Left ventricle myocardium superior (tissue), 1 donor: ENCODE measurements at regions not wholly inside any gene's neighbourhood (a gene's known extent, or its start where the extent isn't known, plus 50 kb on each side); places are given as distances from the start of the nearest gene placed in this dataset.
"Not testable (repeated sequence)": the region's sequence is repeated elsewhere in the genome, so short reads cannot be mapped to it uniquely, and the experiment has no call there.

ENCODE experiments used
- ATAC-seq: fragments of 200-7000 bp; cut with Tn5 transposase; one replicate; pipeline ENCODE4 v1.9.1; 2020; ENCODE audit warnings: mild to moderate bottlenecking, moderate library complexity
- DNase-seq: peaks from one replicate; pipeline ENCODE4 v3.0.0-alpha.2; 2020
- intact Hi-C: fragments of 100-400 bp; cut with micrococcal nuclease; formaldehyde crosslinking; loops from one replicate; pipeline ENCODE4 v1.11.0; 2022
- donor health status: DM: no; HTN: yes; CAD: no; lungs with severe emphysema.

- DNase-seq, intact Hi-C loops, ATAC-seq: not testable (repeated sequence)
Observed at GRCh38 chr11:98330306-98330705, 690.4 kb upstream of the CNTN5 start.

- DNase-seq (no peak), ATAC-seq (no peak)
- intact Hi-C loops: no loop called here
Observed at GRCh38 chr11:98358551-98358950, 662.2 kb upstream of the CNTN5 start.

GRCh38 chr11:98365190-98365589, 655.6 kb upstream of the CNTN5 start:
- intact Hi-C loops: no loop called here
- no peak for ATAC-seq
- no peak for DNase-seq

GRCh38 chr11:98365941-98366340, 654.8 kb upstream of the CNTN5 start:
- no peak for DNase-seq
- ATAC-seq: no peak
- intact Hi-C loops: no loop called here

- ATAC-seq (no peak), DNase-seq (no peak)
- intact Hi-C loops: no loop called here
Observed at GRCh38 chr11:98390391-98390790, 630.4 kb upstream of the CNTN5 start.

GRCh38 chr11:98394500-98394899, 626.2 kb upstream of the CNTN5 start:
- intact Hi-C loops, DNase-seq, ATAC-seq: not testable (repeated sequence)

GRCh38 chr11:98398508-98398907, 622.2 kb upstream of the CNTN5 start:
- no peak for ATAC-seq
- intact Hi-C loops: no loop called here
- no peak for DNase-seq

GRCh38 chr11:98409069-98409468, 611.7 kb upstream of the CNTN5 start:
- ATAC-seq: no peak
- intact Hi-C loops: no loop called here

GRCh38 chr11:98411777-98412176, 609.0 kb upstream of the CNTN5 start:
- intact Hi-C loops: no loop called here

More at GRCh38 chr11:98409069-98409468, 611.7 kb upstream of the CNTN5 start:
- no peak for DNase-seq

GRCh38 chr11:98417256-98417755, 603.4 kb upstream of the CNTN5 start:
- ATAC-seq (no peak), DNase-seq (no peak)
- intact Hi-C loops: no loop called here

More at GRCh38 chr11:98411777-98412176, 609.0 kb upstream of the CNTN5 start:
- ATAC-seq (no peak), DNase-seq (no peak)

GRCh38 chr11:98423933-98424332, 596.8 kb upstream of the CNTN5 start:
- intact Hi-C loops: no loop called here
- no peak for DNase-seq

GRCh38 chr11:98424773-98425172, 596.0 kb upstream of the CNTN5 start:
- ATAC-seq, DNase-seq, intact Hi-C loops: not testable (repeated sequence)

More at GRCh38 chr11:98423933-98424332, 596.8 kb upstream of the CNTN5 start:
- ATAC-seq: no peak

- intact Hi-C loops: no loop called here
- no peak for DNase-seq
- no peak for ATAC-seq
Observed at GRCh38 chr11:98431463-98432359, 589.0 kb upstream of the CNTN5 start.

GRCh38 chr11:98434296-98434695, 586.5 kb upstream of the CNTN5 start:
- no peak for ATAC-seq
- intact Hi-C loops: no loop called here
- no peak for DNase-seq

GRCh38 chr11:98453378-98453777, 567.4 kb upstream of the CNTN5 start:
- DNase-seq: no peak
- ATAC-seq: no peak
- intact Hi-C loops: no loop called here

- intact Hi-C loops: no loop called here
- no peak for ATAC-seq
- no peak for DNase-seq
Observed at GRCh38 chr11:98455500-98456307, 565.0 kb upstream of the CNTN5 start.

- intact Hi-C loops: no loop called here
- ATAC-seq: no peak
Observed at GRCh38 chr11:98456308-98456680, 564.5 kb upstream of the CNTN5 start.

GRCh38 chr11:98495016-98495415, 525.7 kb upstream of the CNTN5 start:
- intact Hi-C loops: no loop called here
- ATAC-seq (no peak), DNase-seq (no peak)

More at GRCh38 chr11:98456308-98456680, 564.5 kb upstream of the CNTN5 start:
- no peak for DNase-seq

- ATAC-seq: no peak
- intact Hi-C loops: no loop called here
- no peak for DNase-seq
Observed at GRCh38 chr11:98495601-98496000, 525.1 kb upstream of the CNTN5 start.

GRCh38 chr11:98507208-98507607, 513.5 kb upstream of the CNTN5 start:
- intact Hi-C loops: no loop called here
- ATAC-seq: no peak

More at GRCh38 chr11:98507208-98507607, 513.5 kb upstream of the CNTN5 start:
- no peak for DNase-seq
